Astrocyte (in vitro differentiated cells and primary cell): ENCODE measurements at regions not wholly inside any gene's neighbourhood (a gene's known extent, or its start where the extent isn't known, plus 50 kb on each side); places are given as distances from the start of the nearest gene placed in this dataset.
A peak's percentile ranks its signal among the peaks of the same experiment; 100 is the strongest.

Source experiments
- DNase-seq: peaks from one replicate; pipeline ENCODE4 v3.0.0-alpha.2; 2010; ENCODE audit warnings: low read depth
- FAIRE-seq: peaks from 2 replicates; lab custom pipeline; 2011; peaks lifted over from hg19 to GRCh38; lab: Jason Lieb, UNC
- H2AFZ ChIP-seq: 2 replicates; pipeline ENCODE4 v1.6.0; 2012; ENCODE audit warnings: low read depth, low read length, inconsistent platforms
- H3K27ac ChIP-seq: 2 replicates; pipeline ENCODE4 v1.5.1; 2011; ENCODE audit warnings: low read depth, low read length, inconsistent platforms
- H3K27me3 ChIP-seq: 2 replicates; pipeline ENCODE4 v1.6.0; 2011; ENCODE audit warnings: low read length, inconsistent platforms; ENCODE audit not compliant: insufficient read depth
- H3K36me3 ChIP-seq: 2 replicates; pipeline ENCODE4 v1.5.1; 2011; ENCODE audit warnings: low read length, inconsistent platforms; ENCODE audit not compliant: insufficient read depth
- H3K4me1 ChIP-seq: 2 replicates; pipeline ENCODE4 v1.5.1; 2011; ENCODE audit warnings: low read length, inconsistent platforms; ENCODE audit not compliant: insufficient read depth
- H3K4me2 ChIP-seq: 2 replicates; pipeline ENCODE4 v1.6.0; 2012; ENCODE audit warnings: low read length, inconsistent platforms
- H3K4me3 ChIP-seq: 2 replicates; pipeline ENCODE4 v1.5.1; 2011; ENCODE audit warnings: low read depth, mild to moderate bottlenecking, low read length, inconsistent platforms; ENCODE audit not compliant: insufficient read depth
- H3K79me2 ChIP-seq: 2 replicates; pipeline ENCODE4 v1.6.0; 2012; ENCODE audit warnings: mild to moderate bottlenecking, low read length, inconsistent platforms; ENCODE audit not compliant: insufficient read depth
- H3K9ac ChIP-seq: 2 replicates; pipeline ENCODE4 v1.6.0; 2012; ENCODE audit warnings: mild to moderate bottlenecking, low read length, inconsistent platforms
- H3K9me3 ChIP-seq: 2 replicates; pipeline ENCODE4 v1.5.1; 2012; ENCODE audit warnings: low read depth, mild to moderate bottlenecking, low read length, inconsistent platforms; ENCODE audit not compliant: insufficient read depth
- H4K20me1 ChIP-seq: 2 replicates; pipeline ENCODE4 v1.6.0; 2012; ENCODE audit warnings: low read length, inconsistent platforms; ENCODE audit not compliant: insufficient read depth
- H3K27ac Mint-ChIP-seq: one replicate; pipeline ENCODE4 v1.8.0; 2021; ENCODE audit warnings: mild to moderate bottlenecking, mixed read lengths; ENCODE audit not compliant: unreplicated experiment
- H3K27me3 Mint-ChIP-seq: one replicate; pipeline ENCODE4 v1.8.0; 2021; ENCODE audit warnings: low read depth, mixed read lengths; ENCODE audit not compliant: unreplicated experiment
- H3K36me3 Mint-ChIP-seq: one replicate; pipeline ENCODE4 v1.8.0; 2021; ENCODE audit warnings: low read depth, mixed read lengths; ENCODE audit not compliant: unreplicated experiment
- H3K4me1 Mint-ChIP-seq: one replicate; pipeline ENCODE4 v1.8.0; 2021; ENCODE audit warnings: low read depth, mixed read lengths; ENCODE audit not compliant: unreplicated experiment
- H3K4me3 Mint-ChIP-seq: one replicate; pipeline ENCODE4 v1.8.0; 2021; ENCODE audit warnings: mild to moderate bottlenecking, moderate library complexity, mixed read lengths; ENCODE audit not compliant: unreplicated experiment
- H3K9me3 Mint-ChIP-seq: one replicate; pipeline ENCODE4 v1.8.0; 2021; ENCODE audit warnings: mild to moderate bottlenecking, mixed read lengths; ENCODE audit not compliant: unreplicated experiment
- EZH2 ChIP-seq: IDR thresholded peaks from 2 replicates; pipeline ENCODE4 v1.6.1; 2012; ENCODE audit warnings: mild to moderate bottlenecking, low read length, inconsistent platforms; ENCODE audit not compliant: insufficient read depth
- TF ChIP-seq, protein P1 (sequence below): IDR thresholded peaks from 2 replicates; pipeline ENCODE4 v1.5.1; 2011; ENCODE audit warnings: low read depth, mild to moderate bottlenecking, inconsistent platforms, low read length, moderate library complexity; ENCODE audit not compliant: insufficient read depth

DNA sequence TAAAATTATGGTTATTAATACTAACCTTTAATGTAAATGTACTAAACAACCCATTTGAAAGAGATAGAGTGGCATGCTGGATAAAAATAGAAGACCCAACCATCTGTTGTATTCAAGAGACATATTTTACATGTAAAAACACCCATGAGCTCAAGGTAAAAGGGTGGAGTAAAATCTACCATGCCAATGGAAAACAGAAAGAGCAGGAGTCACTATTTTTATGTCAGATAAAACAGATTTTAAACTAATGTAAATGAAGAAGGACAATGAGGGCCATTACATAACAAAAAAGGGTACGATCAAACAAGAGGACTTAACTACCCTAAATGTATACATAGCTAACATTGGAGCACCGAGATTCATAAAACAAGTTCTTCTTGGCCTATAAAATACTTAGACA, 66.3 kb downstream of the ITM2A start:
- H3K4me2 ChIP-seq: no peak overlapping the region
- peak; percentile 90 for FAIRE-seq
- no peaks in the 10 kb centered on the region for H3K4me1 Mint-ChIP-seq

DNA sequence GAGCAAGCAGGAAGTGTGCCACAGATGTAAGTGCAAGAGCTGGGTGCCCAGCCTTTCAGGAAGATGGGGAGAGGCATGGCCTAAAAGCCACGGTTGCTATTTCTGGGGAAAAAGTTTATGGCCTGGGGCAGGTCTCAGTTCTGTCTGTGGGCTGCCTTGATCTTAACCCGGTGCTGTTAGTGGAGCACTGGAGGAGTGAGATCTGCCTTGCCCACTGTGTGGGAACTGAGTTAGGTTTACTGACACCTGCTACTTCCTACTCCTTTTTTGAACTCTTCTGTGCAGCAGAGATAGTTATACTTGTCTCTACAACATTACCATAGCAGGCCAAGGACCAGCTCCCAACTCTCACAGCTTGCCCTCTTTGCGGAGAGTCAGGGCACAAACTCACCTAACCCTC, 76.5 kb downstream of the ITM2A start:
- no peaks in the 10 kb centered on the region for H3K9me3 Mint-ChIP-seq
- Histone ChIP-seq H3K4me3 (no peak overlapping the region), H3K79me2 (no peaks in the 10 kb centered on the region), H3K4me2 (no peak overlapping the region), H3K27me3 (no peaks in the 10 kb centered on the region), H3K9me3 (no peaks in the 10 kb centered on the region), H4K20me1 (no peaks in the 10 kb centered on the region), H3K36me3 (no peaks in the 10 kb centered on the region), H2AFZ (no peak overlapping the region), H3K4me1 (no peaks in the 10 kb centered on the region), H3K27ac (no peak overlapping the region), H3K9ac (no peak overlapping the region)
- no peak overlapping the region for H3K27ac Mint-ChIP-seq
- no peaks in the 10 kb centered on the region for H3K27me3 Mint-ChIP-seq
- no peak for FAIRE-seq
- H3K36me3 Mint-ChIP-seq: no peaks in the 10 kb centered on the region
- no peak for DNase-seq
- no peaks in the 10 kb centered on the region for H3K4me1 Mint-ChIP-seq
- no peak overlapping the region for H3K4me3 Mint-ChIP-seq
- TF ChIP-seq EZH2: no peak
- TF ChIP-seq, protein P1, sequence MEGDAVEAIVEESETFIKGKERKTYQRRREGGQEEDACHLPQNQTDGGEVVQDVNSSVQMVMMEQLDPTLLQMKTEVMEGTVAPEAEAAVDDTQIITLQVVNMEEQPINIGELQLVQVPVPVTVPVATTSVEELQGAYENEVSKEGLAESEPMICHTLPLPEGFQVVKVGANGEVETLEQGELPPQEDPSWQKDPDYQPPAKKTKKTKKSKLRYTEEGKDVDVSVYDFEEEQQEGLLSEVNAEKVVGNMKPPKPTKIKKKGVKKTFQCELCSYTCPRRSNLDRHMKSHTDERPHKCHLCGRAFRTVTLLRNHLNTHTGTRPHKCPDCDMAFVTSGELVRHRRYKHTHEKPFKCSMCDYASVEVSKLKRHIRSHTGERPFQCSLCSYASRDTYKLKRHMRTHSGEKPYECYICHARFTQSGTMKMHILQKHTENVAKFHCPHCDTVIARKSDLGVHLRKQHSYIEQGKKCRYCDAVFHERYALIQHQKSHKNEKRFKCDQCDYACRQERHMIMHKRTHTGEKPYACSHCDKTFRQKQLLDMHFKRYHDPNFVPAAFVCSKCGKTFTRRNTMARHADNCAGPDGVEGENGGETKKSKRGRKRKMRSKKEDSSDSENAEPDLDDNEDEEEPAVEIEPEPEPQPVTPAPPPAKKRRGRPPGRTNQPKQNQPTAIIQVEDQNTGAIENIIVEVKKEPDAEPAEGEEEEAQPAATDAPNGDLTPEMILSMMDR: no peak

More for the DNA sequence above, 66.3 kb downstream of the ITM2A start:
- Histone ChIP-seq H3K4me3 (no peak overlapping the region), H3K27ac (no peak overlapping the region), H3K79me2 (no peaks in the 10 kb centered on the region), H4K20me1 (no peaks in the 10 kb centered on the region), H3K27me3 (no peaks in the 10 kb centered on the region), H2AFZ (no peak overlapping the region), H3K9me3 (no peaks in the 10 kb centered on the region), H3K36me3 (no peaks in the 10 kb centered on the region), H3K4me1 (no peaks in the 10 kb centered on the region), H3K9ac (no peak overlapping the region)
- Mint-ChIP-seq H3K4me3 (no peak overlapping the region), H3K9me3 (no peaks in the 10 kb centered on the region), H3K27me3 (no peaks in the 10 kb centered on the region), H3K36me3 (no peaks in the 10 kb centered on the region), H3K27ac (no peak overlapping the region)
- TF ChIP-seq, protein P1: no peak
- no peak for TF ChIP-seq EZH2
- DNase-seq: no peak

DNA sequence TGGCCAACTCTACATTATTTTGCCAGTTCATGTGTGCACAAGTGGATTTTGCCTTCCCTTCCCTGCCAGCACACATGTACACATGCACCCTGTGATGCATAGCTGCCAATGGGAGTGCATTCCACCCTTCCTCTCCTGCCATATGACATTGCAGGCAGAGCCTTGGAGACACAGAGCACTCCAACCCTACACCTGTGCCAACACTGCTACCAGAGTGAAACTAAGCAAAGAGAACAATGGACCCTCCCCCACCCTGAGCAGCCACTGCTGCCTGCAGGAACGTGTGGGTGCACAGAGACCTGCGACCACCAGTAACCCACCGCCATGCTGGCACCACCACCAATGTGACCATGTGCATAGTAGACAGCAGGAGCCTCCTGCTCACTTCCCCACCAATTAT, 78.4 kb downstream of the ITM2A start:
- H2AFZ ChIP-seq: no peak overlapping the region
- Mint-ChIP-seq H3K27ac (no peak overlapping the region), H3K27me3 (no peaks in the 10 kb centered on the region), H3K4me1 (no peaks in the 10 kb centered on the region), H3K4me3 (no peak overlapping the region), H3K36me3 (no peaks in the 10 kb centered on the region), H3K9me3 (no peaks in the 10 kb centered on the region)
- H3K9ac ChIP-seq: no peak overlapping the region
- no peak for DNase-seq
- TF ChIP-seq EZH2: no peak
- TF ChIP-seq, protein P1: no peak
- no peaks in the 10 kb centered on the region for H4K20me1 ChIP-seq
- no peak overlapping the region for H3K4me3 ChIP-seq
- no peaks in the 10 kb centered on the region for H3K4me1 ChIP-seq
- no peak overlapping the region for H3K4me2 ChIP-seq
- no peaks in the 10 kb centered on the region for H3K27me3 ChIP-seq
- no peaks in the 10 kb centered on the region for H3K79me2 ChIP-seq
- H3K27ac ChIP-seq: no peak overlapping the region
- H3K9me3 ChIP-seq: no peaks in the 10 kb centered on the region
- H3K36me3 ChIP-seq: no peaks in the 10 kb centered on the region
- no peak for FAIRE-seq
